Endothelial cell (in vitro differentiated cells): ENCODE measurements at regions not wholly inside any gene's neighbourhood (a gene's known extent, or its start where the extent isn't known, plus 50 kb on each side); places are given as distances from the start of the nearest gene placed in this dataset.
A peak's percentile ranks its signal among the peaks of the same experiment; 100 is the strongest.

Experiments
- DNase-seq: peaks from one replicate; pipeline ENCODE4 v3.0.0; 2021; ENCODE audit warnings: low spot score
- H3K27ac Mint-ChIP-seq: one replicate; pipeline ENCODE4 v1.8.0; 2021; ENCODE audit warnings: mixed read lengths, inconsistent platforms; ENCODE audit not compliant: unreplicated experiment
- H3K27me3 Mint-ChIP-seq: one replicate; pipeline ENCODE4 v1.8.0; 2021; ENCODE audit warnings: mild to moderate bottlenecking, moderate library complexity, mixed read lengths, inconsistent platforms; ENCODE audit not compliant: unreplicated experiment
- H3K36me3 Mint-ChIP-seq: one replicate; pipeline ENCODE4 v1.8.0; 2021; ENCODE audit warnings: mild to moderate bottlenecking, low read depth, mixed read lengths, inconsistent platforms; ENCODE audit not compliant: unreplicated experiment
- H3K4me1 Mint-ChIP-seq: one replicate; pipeline ENCODE4 v1.8.0; 2021; ENCODE audit warnings: mild to moderate bottlenecking, mixed read lengths, inconsistent platforms; ENCODE audit not compliant: unreplicated experiment
- H3K4me3 Mint-ChIP-seq: one replicate; pipeline ENCODE4 v1.8.0; 2021; ENCODE audit warnings: mild to moderate bottlenecking, mixed read lengths, inconsistent platforms; ENCODE audit not compliant: unreplicated experiment
- H3K9me3 Mint-ChIP-seq: one replicate; pipeline ENCODE4 v1.8.0; 2021; ENCODE audit warnings: mixed read lengths, inconsistent platforms; ENCODE audit not compliant: unreplicated experiment
- CTCF ChIP-seq: fragments of 200-600 bp; sonication (generic); IDR thresholded peaks from one replicate; pipeline ENCODE4 v1.5.0; 2021; ENCODE audit warnings: antibody characterized with exemption; ENCODE audit not compliant: unreplicated experiment

GRCh38 chr15:39228889-39229288 is 352.0 kb upstream of the THBS1 start:
- Mint-ChIP-seq H3K27me3 (peaks cover 3% of the 10 kb centered on the region), H3K4me1 (peaks cover 27% of the 10 kb centered on the region), H3K27ac (no peak overlapping the region), H3K36me3 (no peaks in the 10 kb centered on the region), H3K9me3 (no peaks in the 10 kb centered on the region), H3K4me3 (no peak overlapping the region)
- DNase-seq: no peak
- TF ChIP-seq CTCF: no peak

- Mint-ChIP-seq H3K27me3 (peaks cover 3% of the 10 kb centered on the region), H3K9me3 (no peaks in the 10 kb centered on the region), H3K27ac (peak overlapping the region; percentile 62), H3K4me3 (no peak overlapping the region), H3K4me1 (peaks cover 28% of the 10 kb centered on the region), H3K36me3 (no peaks in the 10 kb centered on the region)
- no peak for TF ChIP-seq CTCF
- DNase-seq: peak; percentile 35
Measured at GRCh38 chr15:39230205-39230907, 350.5 kb upstream of the THBS1 start.

GRCh38 chr15:39230908-39231285 is 350.0 kb upstream of the THBS1 start:
- peaks cover 3% of the 10 kb centered on the region for H3K27me3 Mint-ChIP-seq
- no peaks in the 10 kb centered on the region for H3K36me3 Mint-ChIP-seq
- no peak for TF ChIP-seq CTCF
- H3K4me1 Mint-ChIP-seq: peaks cover 31% of the 10 kb centered on the region
- no peaks in the 10 kb centered on the region for H3K9me3 Mint-ChIP-seq
- H3K27ac Mint-ChIP-seq: peak overlapping the region; percentile 62
- no peak for DNase-seq
- no peak overlapping the region for H3K4me3 Mint-ChIP-seq

GRCh38 chr15:39232512-39232911 is 348.4 kb upstream of the THBS1 start:
- peaks cover 3% of the 10 kb centered on the region for H3K27me3 Mint-ChIP-seq
- no peak overlapping the region for H3K27ac Mint-ChIP-seq

More at GRCh38 chr15:39232512-39232911, 348.4 kb upstream of the THBS1 start:
- no peak overlapping the region for H3K4me3 Mint-ChIP-seq
- no peak for DNase-seq
- H3K4me1 Mint-ChIP-seq: peaks cover 33% of the 10 kb centered on the region
- no peak for TF ChIP-seq CTCF
- no peaks in the 10 kb centered on the region for H3K36me3 Mint-ChIP-seq
- H3K9me3 Mint-ChIP-seq: no peaks in the 10 kb centered on the region
